HFF-Myc (cell line): ENCODE measurements at regions not wholly inside any gene's neighbourhood (a gene's known extent, or its start where the extent isn't known, plus 50 kb on each side); places are given as distances from the start of the nearest gene placed in this dataset.

Experiments
- DNase-seq: peaks from one replicate; pipeline ENCODE4 v3.0.0-alpha.2; 2011; ENCODE audit warnings: low read depth; ENCODE audit errors: extremely low read depth
- H3K4me3 ChIP-seq: replicated peaks from 2 replicates; pipeline ENCODE4 v1.5.1; 2011; ENCODE audit warnings: low read depth, mild to moderate bottlenecking, control low read depth, low read length
- TF ChIP-seq, protein P1 (sequence below): IDR thresholded peaks from 2 replicates; pipeline ENCODE4 v1.5.1; 2012; ENCODE audit warnings: mild to moderate bottlenecking, low read depth, low read length, control low read depth; ENCODE audit errors: missing control alignments

DNA sequence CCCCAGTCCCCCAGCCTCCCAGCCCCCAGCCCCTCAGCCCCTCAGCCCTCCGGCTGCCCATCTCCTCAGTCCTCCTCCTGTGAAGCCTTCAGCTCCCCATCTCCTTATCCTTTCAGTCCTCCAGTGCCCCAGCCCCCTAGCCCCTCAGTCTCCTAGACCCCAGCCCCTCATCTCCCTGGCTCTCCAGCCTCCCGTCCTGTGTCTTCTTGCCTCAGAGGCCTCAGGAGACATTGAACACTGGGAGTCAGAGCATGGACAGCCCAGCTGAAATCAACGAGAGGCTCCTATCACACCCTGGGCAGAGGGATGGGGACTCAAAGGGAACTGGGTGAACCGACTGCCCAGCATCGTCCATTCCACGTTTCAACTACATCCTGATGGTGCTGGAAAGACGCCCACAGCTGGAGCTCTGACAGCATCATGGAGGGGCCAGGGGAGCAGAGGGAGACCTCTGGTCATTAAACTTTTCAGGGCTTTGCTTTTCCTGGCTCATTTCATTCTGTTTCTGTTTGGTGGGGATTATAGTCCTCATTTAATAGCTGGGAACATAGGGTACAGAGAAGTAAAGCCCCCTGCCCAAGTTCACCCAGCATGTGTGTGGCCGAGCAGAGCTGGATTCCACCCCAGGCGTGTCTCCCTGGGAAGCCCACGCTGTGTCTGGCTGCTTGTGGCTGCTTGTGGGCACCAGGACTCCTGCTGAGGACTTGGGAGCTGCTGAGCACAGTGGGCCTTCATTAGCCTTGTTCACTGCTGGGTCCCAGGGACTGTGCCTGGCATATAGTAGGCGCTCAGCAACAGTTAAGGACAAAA lies 396.7 kb downstream of the PTPRU start:
- TF ChIP-seq, protein P1, sequence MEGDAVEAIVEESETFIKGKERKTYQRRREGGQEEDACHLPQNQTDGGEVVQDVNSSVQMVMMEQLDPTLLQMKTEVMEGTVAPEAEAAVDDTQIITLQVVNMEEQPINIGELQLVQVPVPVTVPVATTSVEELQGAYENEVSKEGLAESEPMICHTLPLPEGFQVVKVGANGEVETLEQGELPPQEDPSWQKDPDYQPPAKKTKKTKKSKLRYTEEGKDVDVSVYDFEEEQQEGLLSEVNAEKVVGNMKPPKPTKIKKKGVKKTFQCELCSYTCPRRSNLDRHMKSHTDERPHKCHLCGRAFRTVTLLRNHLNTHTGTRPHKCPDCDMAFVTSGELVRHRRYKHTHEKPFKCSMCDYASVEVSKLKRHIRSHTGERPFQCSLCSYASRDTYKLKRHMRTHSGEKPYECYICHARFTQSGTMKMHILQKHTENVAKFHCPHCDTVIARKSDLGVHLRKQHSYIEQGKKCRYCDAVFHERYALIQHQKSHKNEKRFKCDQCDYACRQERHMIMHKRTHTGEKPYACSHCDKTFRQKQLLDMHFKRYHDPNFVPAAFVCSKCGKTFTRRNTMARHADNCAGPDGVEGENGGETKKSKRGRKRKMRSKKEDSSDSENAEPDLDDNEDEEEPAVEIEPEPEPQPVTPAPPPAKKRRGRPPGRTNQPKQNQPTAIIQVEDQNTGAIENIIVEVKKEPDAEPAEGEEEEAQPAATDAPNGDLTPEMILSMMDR: no peak
- H3K4me3 ChIP-seq: no peak overlapping the region
- no peak for DNase-seq

DNA sequence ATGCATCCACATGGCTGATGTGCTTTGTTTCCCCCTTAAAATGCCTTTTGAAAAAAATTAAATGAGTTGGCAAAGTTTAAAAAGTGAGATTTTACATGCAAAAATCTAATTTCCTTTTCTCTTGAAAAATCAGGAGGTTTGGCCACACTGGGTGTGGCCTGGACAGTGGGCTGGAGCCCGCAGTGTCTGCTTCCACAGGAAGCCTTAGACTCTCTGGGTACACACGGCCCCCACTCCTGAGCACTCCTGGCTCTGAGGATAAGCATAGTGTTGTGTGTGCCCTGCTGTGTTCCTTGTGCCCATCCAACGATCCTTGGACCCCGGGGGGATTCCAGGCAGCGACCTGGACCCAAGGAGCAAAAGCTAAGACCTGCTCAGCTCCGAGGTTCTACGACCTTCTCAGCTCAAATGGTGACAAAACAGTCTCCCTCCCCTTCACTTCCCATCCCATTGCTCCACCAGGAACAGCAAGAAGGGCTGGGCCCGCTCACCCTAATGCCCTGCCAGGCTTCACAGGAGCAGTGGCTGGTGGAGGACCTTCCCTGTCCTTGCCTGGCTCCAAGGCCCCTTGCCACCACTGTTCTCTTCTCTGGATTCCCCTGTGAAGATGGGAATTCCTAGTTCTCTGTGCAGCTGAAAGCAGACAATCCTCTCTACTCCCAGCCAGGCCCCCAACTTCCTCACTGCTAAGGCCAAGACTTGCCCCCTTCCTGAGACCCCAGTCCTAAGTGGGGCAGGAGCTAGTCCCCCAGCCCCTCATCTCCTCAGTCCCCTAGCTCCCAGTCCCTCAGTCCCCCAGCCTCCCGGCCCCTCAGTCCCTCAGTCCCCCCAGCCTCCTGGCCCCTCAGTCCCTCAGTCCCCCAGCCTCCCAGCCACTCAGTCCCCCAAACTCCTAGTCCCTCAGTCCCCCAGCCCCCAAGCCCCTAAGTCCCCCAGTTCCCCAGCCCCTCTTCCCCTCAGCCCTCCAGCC lies 395.8 kb downstream of the PTPRU start:
- no peak overlapping the region for H3K4me3 ChIP-seq
- no peak for DNase-seq
- TF ChIP-seq, protein P1: no peak

- no peak for DNase-seq
- TF ChIP-seq, protein P1: no peak
- no peak overlapping the region for H3K4me3 ChIP-seq
Observed at GRCh38 chr1:29631361-29631760, 395.0 kb downstream of the PTPRU start.

DNA sequence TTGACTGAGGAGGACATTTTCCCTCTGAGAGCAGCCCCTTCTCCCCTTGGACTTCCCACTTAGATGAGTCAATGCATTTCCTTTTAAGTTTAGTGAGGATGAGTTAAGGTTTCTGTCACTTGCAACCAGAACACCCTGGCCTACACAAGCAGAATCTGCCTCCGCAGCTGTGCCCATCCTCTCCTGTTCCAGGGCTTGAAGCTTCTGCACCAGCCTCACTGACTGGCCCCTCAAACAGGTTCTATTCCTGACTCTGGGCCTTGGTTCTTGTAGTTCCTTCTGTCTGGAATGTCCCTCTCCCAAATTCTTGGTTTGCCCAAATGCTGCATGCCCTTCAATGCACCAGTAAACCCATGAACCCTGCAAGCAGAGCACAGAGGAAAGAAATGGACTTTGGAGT lies 394.4 kb downstream of the PTPRU start:
- TF ChIP-seq, protein P1: no peak
- no peak for DNase-seq
- no peak overlapping the region for H3K4me3 ChIP-seq

GRCh38 chr1:29629814-29630516 lies 393.6 kb downstream of the PTPRU start:
- no peak overlapping the region for H3K4me3 ChIP-seq
- TF ChIP-seq, protein P1: no peak
- no peak for DNase-seq

GRCh38 chr1:29629401-29629800 lies 393.1 kb downstream of the PTPRU start:
- DNase-seq: no peak
- H3K4me3 ChIP-seq: no peak overlapping the region
- TF ChIP-seq, protein P1: no peak
